Ascending aorta (tissue), 2 donors: ENCODE measurements at regions not wholly inside any gene's neighbourhood (a gene's known extent, or its start where the extent isn't known, plus 50 kb on each side); places are given as distances from the start of the nearest gene placed in this dataset.

Experiments
- DNase-seq, 2 donors: peaks; one replicate each; pipeline ENCODE4 v3.0.0-alpha.2; 2019; ENCODE audit warnings: low spot score in 2 of 2
- H3K27ac ChIP-seq, 2 donors: fragments of 200-600 bp; sonication (generic); one replicate each; pipeline ENCODE4 v1.5.1; 2016 to 2017; ENCODE audit warnings: mild to moderate bottlenecking in 1 of 2
- H3K27me3 ChIP-seq: fragments of 200-600 bp; sonication (generic); one replicate; pipeline ENCODE4 v1.5.1; 2017
- H3K36me3 ChIP-seq, 2 donors: fragments of 200-600 bp; sonication (generic); one replicate each; pipeline ENCODE4 v1.5.1; 2016
- H3K4me1 ChIP-seq, 2 donors: fragments of 200-600 bp; sonication (generic); one replicate each; pipeline ENCODE4 v1.5.1; 2016 to 2017; ENCODE audit warnings: mild to moderate bottlenecking in 1 of 2
- H3K4me3 ChIP-seq, 2 donors: fragments of 200-600 bp; sonication (generic); one replicate each; pipeline ENCODE4 v1.5.1; 2016 to 2017; ENCODE audit warnings: mild to moderate bottlenecking in 1 of 2
- H3K9me3 ChIP-seq, 2 donors: fragments of 200-600 bp; sonication (generic); one replicate each; pipeline ENCODE4 v1.5.1; 2016
- CTCF ChIP-seq, 3 experiments: fragments of 200-600 bp in 2 of 3; fragments of 450-650 bp in 1 of 3; sonication (generic) in 2 of 3; IDR thresholded peaks; one replicate each; pipeline ENCODE4 v1.5.1; 2016 to 2019; ENCODE audit warnings: antibody characterized with exemption in 3 of 3, mild to moderate bottlenecking in 1 of 3, moderate library complexity in 1 of 3
- intact Hi-C: fragments of 100-400 bp; cut with DNase I; formaldehyde crosslinking; loops from one replicate; pipeline ENCODE4 v1.15.1; 2023

- Histone ChIP-seq H3K36me3 (no peaks in the 10 kb centered on the region), H3K4me3 (no peak overlapping the region), H3K9me3 (no peaks in the 10 kb centered on the region), H3K4me1 (no peaks in the 10 kb centered on the region), H3K27me3 (no peaks in the 10 kb centered on the region), H3K27ac (no peak overlapping the region)
- no peak for TF ChIP-seq CTCF (IDR thresholded peaks at IDR 0.05)
- DNase-seq: no peak
- intact Hi-C loops: no loop called here
Measured at GRCh38 chr16:51870296-51870854, 676.6 kb downstream of the TOX3 start.

- intact Hi-C loops: no loop called here
- Histone ChIP-seq H3K9me3 (no peaks in the 10 kb centered on the region), H3K27ac (no peak overlapping the region), H3K27me3 (no peaks in the 10 kb centered on the region), H3K4me1 (no peaks in the 10 kb centered on the region), H3K4me3 (no peak overlapping the region), H3K36me3 (no peaks in the 10 kb centered on the region)
- TF ChIP-seq CTCF (IDR thresholded peaks at IDR 0.05): no peak
- DNase-seq: no peak
Measured at GRCh38 chr16:51869176-51869575, 677.8 kb downstream of the TOX3 start.

GRCh38 chr16:51868631-51869030 is 678.3 kb downstream of the TOX3 start:
- DNase-seq: no peak
- Histone ChIP-seq H3K27ac (no peak overlapping the region), H3K9me3 (no peaks in the 10 kb centered on the region), H3K27me3 (no peaks in the 10 kb centered on the region), H3K36me3 (no peaks in the 10 kb centered on the region), H3K4me3 (no peak overlapping the region), H3K4me1 (no peaks in the 10 kb centered on the region)
- intact Hi-C loops: no loop called here
- TF ChIP-seq CTCF (IDR thresholded peaks at IDR 0.05): no peak

GRCh38 chr16:51867386-51868065 is 679.4 kb downstream of the TOX3 start:
- H3K4me1 ChIP-seq: no peaks in the 10 kb centered on the region
- intact Hi-C loops: no loop called here
- no peaks in the 10 kb centered on the region for H3K9me3 ChIP-seq
- TF ChIP-seq CTCF (IDR thresholded peaks at IDR 0.05): no peak
- no peak overlapping the region for H3K27ac ChIP-seq
- H3K36me3 ChIP-seq: no peaks in the 10 kb centered on the region
- DNase-seq: no peak
- H3K4me3 ChIP-seq: no peak overlapping the region
- no peaks in the 10 kb centered on the region for H3K27me3 ChIP-seq

- no peaks in the 10 kb centered on the region for H3K36me3 ChIP-seq
- no peak for TF ChIP-seq CTCF (IDR thresholded peaks at IDR 0.05)
- no peak overlapping the region for H3K27ac ChIP-seq
- DNase-seq: no peak
- no peak overlapping the region for H3K4me3 ChIP-seq
- no peaks in the 10 kb centered on the region for H3K4me1 ChIP-seq
- H3K27me3 ChIP-seq: no peaks in the 10 kb centered on the region
- intact Hi-C loops: no loop called here
- H3K9me3 ChIP-seq: no peaks in the 10 kb centered on the region
Measured at GRCh38 chr16:51864575-51864974, 682.4 kb downstream of the TOX3 start.
